ENCODE measurements at regions not wholly inside any gene's neighbourhood (a gene's known extent, or its start where the extent isn't known, plus 50 kb on each side); places are given as distances from the start of the nearest gene placed in this dataset.

GRCh38 chr10:131781791-131782190 lies 119.0 kb upstream of the PPP2R2D start:
- no peak for DNase-seq

- no peak for DNase-seq
Observed at GRCh38 chr10:131784363-131785120, 116.3 kb upstream of the PPP2R2D start.

DNA sequence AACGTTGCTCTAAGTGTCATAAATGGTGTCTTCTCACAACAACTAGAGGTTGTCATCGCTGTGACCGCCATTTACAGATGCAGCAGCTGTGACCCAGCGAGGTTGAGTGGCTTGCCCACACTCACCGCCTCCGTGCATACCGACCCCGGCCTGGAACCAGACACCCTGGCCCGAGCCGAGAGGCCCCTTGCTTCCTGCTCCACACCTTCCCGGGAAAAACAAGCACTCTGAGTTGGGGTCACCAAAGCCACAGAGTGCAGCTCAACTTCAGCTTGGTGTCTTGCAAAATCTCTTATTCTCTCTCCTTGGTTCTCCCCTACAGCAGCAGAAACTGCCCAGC lies 115.7 kb upstream of the PPP2R2D start:
- no peak for DNase-seq

DNA sequence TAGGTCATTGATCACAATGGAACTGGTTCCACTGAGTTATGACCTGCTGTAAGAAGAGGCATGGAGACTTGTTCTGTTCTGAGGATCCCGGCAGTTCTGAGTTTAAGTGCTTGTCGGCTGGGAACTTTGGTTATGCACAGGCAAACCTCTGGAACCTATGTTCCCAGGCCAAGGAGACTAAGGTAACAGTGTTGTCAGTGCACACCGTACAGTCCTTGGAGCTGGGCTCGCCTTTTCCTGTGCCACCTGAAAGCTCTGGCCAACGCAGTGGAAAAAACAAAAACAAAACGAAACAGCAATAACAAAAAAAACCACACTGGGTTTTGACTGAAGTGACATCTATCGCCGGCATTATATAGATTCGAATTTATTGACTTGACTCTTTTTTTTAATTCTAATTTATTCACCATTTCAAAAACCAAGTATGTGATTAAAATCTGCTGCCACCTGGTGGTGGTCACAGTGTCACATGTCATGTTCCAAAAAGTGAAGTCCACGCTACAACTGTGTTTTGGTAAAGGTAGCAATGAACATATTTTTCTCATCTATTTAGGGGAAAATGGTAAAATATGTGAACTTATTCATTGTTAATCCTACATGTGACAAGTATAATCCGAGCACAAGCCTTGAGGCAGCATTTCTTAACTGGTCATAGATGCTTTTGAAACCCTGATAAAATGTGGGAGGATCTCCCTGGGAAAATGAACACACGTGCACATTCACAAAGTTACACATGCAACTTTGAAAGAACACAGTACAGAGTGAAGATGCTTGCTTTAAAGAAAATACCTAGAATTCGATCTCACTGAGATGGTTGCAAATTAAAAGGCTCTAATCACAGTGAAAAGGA lies 113.8 kb upstream of the PPP2R2D start:
- peak; percentile 6 for DNase-seq

DNA sequence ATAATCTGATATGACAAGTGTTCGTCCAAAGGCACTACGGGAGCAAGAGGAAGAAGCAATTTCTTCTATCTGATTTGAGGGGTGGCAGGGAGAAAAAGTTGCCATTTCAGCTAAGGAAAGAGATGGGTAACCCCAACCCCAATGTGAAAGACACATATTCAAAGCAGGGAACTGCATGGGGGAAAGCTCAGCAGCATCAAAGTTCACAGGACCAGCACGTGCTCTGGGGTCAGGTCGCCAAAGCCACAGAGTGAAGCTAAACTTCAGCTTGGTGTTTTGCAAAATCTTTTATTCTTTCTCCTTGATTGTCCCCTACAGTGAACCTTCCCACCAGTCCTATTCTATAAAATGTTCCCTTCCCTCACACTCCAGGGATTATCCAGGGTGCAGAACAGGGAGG lies 112.8 kb upstream of the PPP2R2D start:
- DNase-seq = no peak

GRCh38 chr10:131788386-131788785 lies 112.4 kb upstream of the PPP2R2D start:
- no peak for DNase-seq

DNA sequence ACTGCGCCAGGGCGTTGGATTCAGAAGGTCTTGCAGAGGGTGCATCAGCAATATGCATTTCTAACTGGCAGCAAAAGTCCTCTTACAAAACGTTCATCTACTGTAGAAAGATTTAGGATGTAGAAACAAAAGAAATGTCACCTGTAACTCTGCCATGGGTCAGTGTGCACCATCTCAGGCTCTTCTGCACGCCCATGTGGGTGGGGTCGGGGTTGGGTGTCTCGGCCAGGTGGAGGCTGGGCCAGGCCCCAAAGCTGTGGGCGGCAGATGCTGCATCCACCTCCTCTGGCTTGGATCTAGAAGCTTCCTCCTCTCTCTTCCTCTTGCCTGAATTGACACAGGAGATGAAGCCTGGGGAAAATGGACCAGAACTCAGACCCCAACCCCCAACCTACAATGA lies 111.3 kb upstream of the PPP2R2D start:
- no peak for DNase-seq

- peak; percentile 9 for DNase-seq
Observed at GRCh38 chr10:131790021-131790420, 110.8 kb upstream of the PPP2R2D start.

DNA sequence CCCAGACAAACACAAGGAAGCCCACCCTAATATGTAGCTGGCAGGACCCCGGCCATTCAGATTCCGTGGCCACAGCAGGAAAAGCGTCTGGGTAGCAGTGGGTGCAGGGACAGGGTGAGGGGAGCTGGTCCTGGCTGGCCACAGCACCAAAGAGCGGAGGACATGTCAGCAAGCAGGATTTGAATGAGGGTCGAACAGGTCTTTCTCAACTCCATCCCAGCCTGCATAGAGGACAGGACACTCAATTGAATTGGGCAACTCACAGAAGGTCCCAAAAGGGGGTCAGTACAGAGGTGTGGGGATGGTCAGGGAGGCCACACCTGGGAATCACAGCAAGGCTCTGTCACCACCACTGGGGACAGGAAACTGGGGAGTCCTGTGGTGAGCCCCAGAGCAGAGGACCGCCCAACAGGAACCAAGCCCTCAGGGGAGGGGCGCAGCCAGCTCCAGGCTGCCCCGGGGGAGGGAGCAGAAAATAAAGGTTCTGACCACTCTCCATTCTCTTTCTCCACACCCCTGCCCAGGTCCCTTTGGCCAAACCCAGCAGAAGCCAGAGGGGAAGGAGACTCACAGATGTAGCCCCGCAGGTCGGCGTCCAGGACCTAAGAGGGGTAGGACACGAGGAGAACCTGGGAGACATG lies 108.7 kb upstream of the PPP2R2D start:
- no peak for DNase-seq

DNA sequence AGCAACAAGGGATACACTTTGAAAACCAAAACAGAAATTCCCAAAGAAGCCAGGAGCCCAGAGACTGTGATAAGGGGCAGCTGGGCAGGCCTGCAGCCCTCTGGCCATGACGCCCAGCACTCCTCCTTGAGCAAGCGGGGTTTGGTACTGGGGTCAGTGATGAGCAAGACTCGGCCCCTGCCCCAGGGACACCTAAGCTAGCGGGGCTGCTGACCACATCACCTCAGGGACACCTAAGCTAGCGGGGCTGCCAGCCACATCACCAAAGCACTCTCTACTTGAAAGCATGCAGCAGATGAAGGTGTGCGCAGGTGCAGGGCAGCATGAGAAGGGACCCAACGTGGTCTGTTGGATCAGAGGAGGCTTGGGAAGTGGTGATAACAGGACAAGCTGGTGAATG lies 108.0 kb upstream of the PPP2R2D start:
- no peak for DNase-seq

- no peak for DNase-seq
Observed at GRCh38 chr10:131795761-131796160, 105.0 kb upstream of the PPP2R2D start.

- DNase-seq = no peak
Observed at GRCh38 chr10:131797626-131798025, 103.2 kb upstream of the PPP2R2D start.

GRCh38 chr10:131799429-131799828 lies 101.4 kb upstream of the PPP2R2D start:
- no peak for DNase-seq

GRCh38 chr10:131802156-131802915 lies 98.5 kb upstream of the PPP2R2D start:
- no peak for DNase-seq

- no peak for DNase-seq
Observed at GRCh38 chr10:131802996-131803395, 97.8 kb upstream of the PPP2R2D start.

DNA sequence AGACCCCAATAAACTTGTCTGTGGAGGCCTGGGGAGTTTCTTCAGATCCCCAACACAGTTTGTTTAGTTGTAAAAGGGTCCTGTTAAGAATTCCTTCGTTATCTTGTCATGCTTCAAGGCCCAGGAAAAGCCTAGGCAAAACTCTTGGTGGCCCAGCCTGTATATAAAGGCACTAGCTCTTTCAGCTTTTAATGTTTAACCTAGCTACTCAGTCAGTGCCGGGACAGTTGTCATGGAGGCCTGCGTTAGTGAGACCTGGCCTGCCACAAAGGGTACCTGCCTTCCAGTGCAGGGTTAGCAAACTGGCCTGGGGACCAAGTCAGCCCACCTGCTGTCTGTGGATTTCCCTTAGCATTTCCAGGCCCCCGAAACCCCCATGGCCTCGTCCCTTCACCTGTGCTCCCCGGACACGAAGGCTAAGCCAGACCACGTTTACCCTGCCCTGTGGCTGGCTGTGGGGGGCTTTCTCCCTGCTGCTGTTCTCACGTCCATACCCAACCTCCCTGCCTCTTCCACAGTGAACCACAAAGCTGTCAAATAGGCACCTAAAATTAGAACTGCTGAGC lies 96.9 kb upstream of the PPP2R2D start:
- DNase-seq = no peak

DNA sequence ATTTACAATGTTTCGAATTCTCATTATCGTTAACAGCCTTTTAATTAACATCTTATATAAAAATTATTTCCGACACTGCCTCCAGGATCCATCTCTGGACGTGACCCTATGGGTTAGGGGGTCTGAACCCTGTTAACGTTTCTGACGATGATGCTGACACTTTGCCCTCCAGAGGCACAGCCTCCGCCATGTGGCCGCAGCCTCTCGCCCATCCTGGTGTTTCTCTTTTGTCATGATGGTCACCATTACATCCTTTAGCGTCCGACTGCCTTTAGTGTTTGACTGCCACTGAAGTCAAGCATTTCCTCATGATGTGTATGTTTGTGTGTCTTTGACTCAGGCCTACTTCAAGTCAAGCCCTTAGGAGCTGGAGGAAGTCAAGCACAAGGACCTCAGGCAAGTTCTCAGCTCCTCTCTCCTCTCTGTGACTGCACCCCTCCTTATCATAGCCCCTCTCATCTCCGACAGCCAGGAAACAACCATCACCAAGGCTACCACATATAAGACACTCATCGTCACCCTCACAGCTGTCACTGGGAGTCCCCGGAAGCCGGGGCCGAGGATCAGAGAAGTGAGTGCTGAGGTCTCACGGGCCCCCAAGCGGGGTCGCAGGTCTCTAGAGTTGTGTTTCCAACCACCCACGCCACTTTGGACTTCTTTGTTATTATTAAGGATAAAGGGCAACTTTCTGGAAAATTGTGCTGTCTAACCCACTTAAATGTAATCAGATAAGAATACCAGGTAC lies 96.1 kb upstream of the PPP2R2D start:
- DNase-seq = no peak

DNA sequence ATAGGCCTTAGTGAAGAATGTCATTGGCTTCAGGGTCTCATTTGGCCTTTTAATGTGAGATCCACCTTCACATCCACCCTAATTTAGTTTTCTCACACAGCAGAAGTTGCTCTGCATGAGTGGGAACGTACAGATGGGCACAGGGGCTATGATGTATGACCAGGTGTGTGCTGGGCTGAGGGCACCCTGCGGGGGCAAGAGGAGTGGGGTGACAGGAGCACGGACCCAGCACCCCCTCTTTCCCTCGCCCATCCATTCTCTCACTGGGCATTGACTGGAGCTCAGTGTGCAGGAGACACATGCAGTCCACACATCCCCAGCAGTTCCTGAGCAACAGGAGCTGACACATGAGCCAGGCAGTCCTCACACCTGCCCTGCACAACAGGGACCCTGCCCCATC lies 95.1 kb upstream of the PPP2R2D start:
- DNase-seq = no peak

GRCh38 chr10:131806146-131806545 lies 94.7 kb upstream of the PPP2R2D start:
- no peak for DNase-seq

GRCh38 chr10:131806646-131807317 lies 94.0 kb upstream of the PPP2R2D start:
- no peak for DNase-seq

GRCh38 chr10:131808370-131808930 lies 92.4 kb upstream of the PPP2R2D start:
- no peak for DNase-seq
